SK-N-SH (cell line): ENCODE measurements at regions not wholly inside any gene's neighbourhood (a gene's known extent, or its start where the extent isn't known, plus 50 kb on each side); places are given as distances from the start of the nearest gene placed in this dataset.
"Not testable (repeated sequence)": the region's sequence is repeated elsewhere in the genome, so short reads cannot be mapped to it uniquely, and the experiment has no call there.

Source experiments
- CTCF ChIA-PET: fragments of 300-600, 350-600 bp; formaldehyde crosslinking; extraction: SDS; loops from one replicate; lab custom pipeline; 2021; lab: Yijun Ruan, JAX
- POLR2A ChIA-PET: fragments of 350-600 bp; sonication (Branson Sonifier 250); formaldehyde crosslinking; extraction: SDS; loops from one replicate; lab custom pipeline; 2020; ENCODE audit warnings: antibody characterized with exemption, inconsistent platforms; lab: Yijun Ruan, JAX
- DNase-seq: peaks from one replicate; pipeline ENCODE4 v3.0.0; 2012
- H2AFZ ChIP-seq: fragments of 200-600 bp; sonication (generic); 2 replicates; pipeline ENCODE4 v1.8.1; 2016; ENCODE audit warnings: antibody characterized with exemption, mild to moderate bottlenecking, low read depth
- H3F3A ChIP-seq: fragments of 200-600 bp; sonication (generic); replicated peaks from 2 replicates; pipeline ENCODE3; 2016; ENCODE audit warnings: antibody characterized with exemption, mild to moderate bottlenecking; ENCODE audit not compliant: insufficient read depth
- H3K27ac ChIP-seq, 2 experiments: fragments of 200-500 bp in 1 of 2; fragments of 200-600 bp in 1 of 2; sonication (Bioruptor generic) in 1 of 2; sonication (generic), shearing (Covaris generic) in 1 of 2; 2 replicates each; pipeline versions ENCODE4 v1.5.1 to v1.6.1; 2014 to 2016; ENCODE audit warnings: low read depth in 2 of 2, inconsistent platforms in 1 of 2, low read length in 1 of 2, mild to moderate bottlenecking in 1 of 2, mixed read lengths in 1 of 2
- H3K27me3 ChIP-seq: fragments of 200-600 bp; sonication (generic), shearing (Covaris generic); 2 replicates; pipeline ENCODE4 v1.6.1; 2016; ENCODE audit warnings: mixed run types; ENCODE audit not compliant: insufficient read depth
- H3K36me3 ChIP-seq, 2 experiments: fragments of 200-500 bp in 1 of 2; fragments of 200-600 bp in 1 of 2; sonication (Bioruptor generic) in 1 of 2; sonication (generic) in 1 of 2; replicated peaks in 1 of 2; 2 replicates each; pipeline versions ENCODE3 to v1.5.1; 2014 to 2016; ENCODE audit warnings: low read length in 1 of 2, mild to moderate bottlenecking in 1 of 2; ENCODE audit not compliant: insufficient read depth in 2 of 2, control insufficient read depth in 1 of 2
- H3K4me1 ChIP-seq, 2 experiments: fragments of 200-500 bp in 1 of 2; fragments of 200-600 bp in 1 of 2; sonication (Bioruptor generic) in 1 of 2; sonication (generic), shearing (Covaris generic) in 1 of 2; 2 replicates each; pipeline versions ENCODE4 v1.5.1 to v1.6.1; 2014 to 2016; ENCODE audit warnings: low read depth in 1 of 2, low read length in 1 of 2, mixed run types in 1 of 2; ENCODE audit not compliant: insufficient read depth in 2 of 2, control insufficient read depth in 1 of 2
- H3K4me2 ChIP-seq: fragments of 200-600 bp; sonication (generic), shearing (Covaris generic); 2 replicates; pipeline ENCODE4 v1.6.1; 2017; ENCODE audit warnings: mixed run types
- H3K4me3 ChIP-seq, 2 experiments: fragments of 200-500 bp in 1 of 2; fragments of 200-600 bp in 1 of 2; sonication (Bioruptor generic) in 1 of 2; sonication (generic), shearing (Covaris generic) in 1 of 2; 2 replicates each; pipeline versions ENCODE4 v1.5.1 to v1.8.1; 2014 to 2016; ENCODE audit warnings: low read depth in 2 of 2, inconsistent platforms in 1 of 2, low read length in 1 of 2, mild to moderate bottlenecking in 1 of 2, mixed read lengths in 1 of 2, moderate library complexity in 1 of 2
- H3K79me2 ChIP-seq: fragments of 200-600 bp; sonication (generic); 2 replicates; pipeline ENCODE4 v1.8.1; 2017; ENCODE audit warnings: mild to moderate bottlenecking; ENCODE audit not compliant: insufficient read depth
- H3K9ac ChIP-seq: fragments of 200-600 bp; sonication (generic); 2 replicates; pipeline ENCODE4 v1.6.1; 2017; ENCODE audit warnings: mixed run types
- H3K9me2 ChIP-seq: fragments of 200-600 bp; sonication (generic); 2 replicates; pipeline ENCODE4 v1.6.1; 2017; ENCODE audit warnings: mixed run types
- H3K9me3 ChIP-seq: fragments of 200-600 bp; sonication (generic); 2 replicates; pipeline ENCODE4 v1.6.1; 2017; ENCODE audit warnings: mixed run types, mild to moderate bottlenecking, moderate library complexity
- H4K20me1 ChIP-seq: fragments of 200-600 bp; sonication (generic); 2 replicates; pipeline ENCODE4 v1.6.1; 2017; ENCODE audit warnings: mild to moderate bottlenecking, mixed run types; ENCODE audit not compliant: insufficient read depth
- CHD2 ChIP-seq: fragments of 150-350 bp; IDR thresholded peaks from 2 replicates; pipeline ENCODE4 v1.6.1; 2018; ENCODE audit warnings: low read length; ENCODE audit not compliant: partially characterized antibody
- ELF1 ChIP-seq: IDR thresholded peaks from 2 replicates; pipeline ENCODE4 v1.4.0; 2012
- EP300 ChIP-seq, 2 experiments: IDR thresholded peaks; 2 replicates each; pipeline versions ENCODE4 v1.4.0 to v1.6.1; 2012; ENCODE audit warnings: borderline replicate concordance in 1 of 2, low read depth in 1 of 2, low read length in 1 of 2
- EZH2phosphoT487 ChIP-seq: fragments of 200-600 bp; sonication (generic); IDR thresholded peaks from 2 replicates; pipeline ENCODE4 v1.6.1; 2017; ENCODE audit warnings: low read depth, mixed run types, mild to moderate bottlenecking, antibody characterized with exemption, moderate library complexity, borderline replicate concordance
- FOSL2 ChIP-seq: IDR thresholded peaks from 2 replicates; pipeline ENCODE4 v1.4.0; 2012; ENCODE audit warnings: low read depth, mild to moderate bottlenecking, moderate library complexity, borderline replicate concordance
- FOXJ3 ChIP-seq: sonication (generic); formaldehyde crosslinking; IDR thresholded peaks from 2 replicates; pipeline ENCODE4 v1.5.1; 2020; ENCODE audit warnings: mild to moderate bottlenecking, missing genetic modification reagents
- GABPA ChIP-seq: IDR thresholded peaks from 2 replicates; pipeline ENCODE4 v1.4.0; 2012; ENCODE audit warnings: low read depth, mild to moderate bottlenecking
- MAX ChIP-seq: IDR thresholded peaks from 2 replicates; pipeline ENCODE4 v1.4.0; 2012; ENCODE audit warnings: low read depth
- MXI1 ChIP-seq: IDR thresholded peaks from 2 replicates; pipeline ENCODE4 v1.6.1; 2012; ENCODE audit warnings: mild to moderate bottlenecking, low read depth, low read length, improper control_type of control experiment
- NFIC ChIP-seq: IDR thresholded peaks from 2 replicates; pipeline ENCODE4 v1.4.0; 2012; ENCODE audit warnings: borderline replicate concordance
- NRF1 ChIP-seq: IDR thresholded peaks from 2 replicates; pipeline ENCODE4 v1.6.1; 2012; ENCODE audit warnings: low read depth, mild to moderate bottlenecking, low read length
- REST ChIP-seq: IDR thresholded peaks from 2 replicates; pipeline ENCODE4 v1.6.1; 2012; ENCODE audit warnings: mild to moderate bottlenecking, low read depth, low read length, moderate library complexity
- RFX5 ChIP-seq: IDR thresholded peaks from 2 replicates; pipeline ENCODE4 v1.6.1; 2012; ENCODE audit warnings: mild to moderate bottlenecking, improper control_type of control experiment, low read length
- SMC3 ChIP-seq: IDR thresholded peaks from 2 replicates; pipeline ENCODE4 v1.6.1; 2012; ENCODE audit warnings: low read depth, low read length, improper control_type of control experiment
- TAF1 ChIP-seq: IDR thresholded peaks from 2 replicates; pipeline ENCODE4 v1.6.1; 2012; ENCODE audit warnings: low read depth, mild to moderate bottlenecking, low read length, moderate library complexity, borderline replicate concordance
- TCF12 ChIP-seq: IDR thresholded peaks from 2 replicates; pipeline ENCODE4 v1.4.0; 2012
- YY1 ChIP-seq: IDR thresholded peaks from 2 replicates; pipeline ENCODE4 v1.4.0; 2012; ENCODE audit warnings: low read depth, mild to moderate bottlenecking
- WGBS: methylation state at CpG from one replicate; pipeline ENCODE4 v1.1.6; 2017; ENCODE audit warnings: low lambda C conversion rate; 5-methylcytosine and 5-hydroxymethylcytosine counted together
- TF ChIP-seq, protein P1 (sequence below): fragments of 150-350 bp; IDR thresholded peaks from 2 replicates; pipeline ENCODE4 v1.6.1; 2016; ENCODE audit warnings: mild to moderate bottlenecking, low read depth, low read length

GRCh38 chr2:52337786-52338185 lies 1305.9 kb upstream of the NRXN1 start:
- H3K4me1 ChIP-seq, H3K27ac ChIP-seq, DNase-seq, H3K36me3 ChIP-seq, H3K9me2 ChIP-seq, H4K20me1 ChIP-seq, POLR2A ChIA-PET, CTCF ChIA-PET, H3K4me3 ChIP-seq, H3K27me3 ChIP-seq, H3K9me3 ChIP-seq, H3K79me2 ChIP-seq, H3K9ac ChIP-seq, H3F3A ChIP-seq, H2AFZ ChIP-seq, H3K4me2 ChIP-seq: not testable (repeated sequence)
- 14% methylated on average over 7 of the region's 7 CpGs for WGBS

DNA sequence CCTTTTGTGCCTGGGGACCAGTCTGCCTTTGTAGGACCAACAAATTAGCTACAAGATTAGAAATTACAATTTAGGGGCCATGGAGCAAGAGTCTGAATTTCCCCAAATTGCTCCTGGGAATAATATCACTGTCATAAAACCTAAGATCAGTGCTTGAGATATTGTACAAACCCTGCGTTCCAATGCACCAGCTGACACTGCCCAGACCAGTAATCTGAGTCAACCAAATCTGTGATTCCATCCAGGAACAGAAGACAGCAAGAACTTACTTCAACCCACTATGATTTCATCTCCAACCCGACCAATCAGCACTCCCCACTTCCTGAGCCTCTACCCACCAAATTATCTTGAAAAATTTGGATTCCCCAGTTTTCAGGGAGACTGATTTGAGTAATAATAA lies 1305.0 kb upstream of the NRXN1 start:
- no peak overlapping the region for H3K4me2 ChIP-seq
- H3K36me3 ChIP-seq, result no peaks in the 10 kb centered on the region
- H3K27me3 ChIP-seq, result no peaks in the 10 kb centered on the region
- no peak for DNase-seq
- no peak overlapping the region for H3K27ac ChIP-seq
- no peak overlapping the region for H2AFZ ChIP-seq
- no peaks in the 10 kb centered on the region for H3F3A ChIP-seq
- CTCF ChIA-PET, result no interaction called here
- no peaks in the 10 kb centered on the region for H3K9me3 ChIP-seq
- WGBS, result 7% methylated on average over 2 of the region's 2 CpGs
- TF ChIP-seq EP300 (IDR thresholded peaks at IDR 0.05; ENCODE audit: borderline replicate concordance in 1 of 2, low read depth in 1 of 2, low read length in 1 of 2) (no peak), TCF12 (no peak), EZH2phosphoT487 (no peak), ELF1 (no peak), GABPA (no peak), SMC3 (no peak), NRF1 (no peak), FOXJ3 (CRISPR knock-in tag) (no peak), MAX (no peak), CHD2 (no peak), REST (no peak), MXI1 (no peak), NFIC (no peak), RFX5 (no peak), FOSL2 (no peak), YY1 (no peak), TAF1 (no peak)
- TF ChIP-seq, protein P1, sequence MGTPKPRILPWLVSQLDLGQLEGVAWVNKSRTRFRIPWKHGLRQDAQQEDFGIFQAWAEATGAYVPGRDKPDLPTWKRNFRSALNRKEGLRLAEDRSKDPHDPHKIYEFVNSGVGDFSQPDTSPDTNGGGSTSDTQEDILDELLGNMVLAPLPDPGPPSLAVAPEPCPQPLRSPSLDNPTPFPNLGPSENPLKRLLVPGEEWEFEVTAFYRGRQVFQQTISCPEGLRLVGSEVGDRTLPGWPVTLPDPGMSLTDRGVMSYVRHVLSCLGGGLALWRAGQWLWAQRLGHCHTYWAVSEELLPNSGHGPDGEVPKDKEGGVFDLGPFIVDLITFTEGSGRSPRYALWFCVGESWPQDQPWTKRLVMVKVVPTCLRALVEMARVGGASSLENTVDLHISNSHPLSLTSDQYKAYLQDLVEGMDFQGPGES, result no peak
- H3K9ac ChIP-seq, result no peak overlapping the region
- no peaks in the 10 kb centered on the region for H3K79me2 ChIP-seq
- H3K4me3 ChIP-seq, result no peak overlapping the region
- H4K20me1 ChIP-seq, result no peaks in the 10 kb centered on the region
- no peaks in the 10 kb centered on the region for H3K9me2 ChIP-seq
- POLR2A ChIA-PET, result no interaction called here
- H3K4me1 ChIP-seq, result no peaks in the 10 kb centered on the region
